ENCODE measurements at regions not wholly inside any gene's neighbourhood (a gene's known extent, or its start where the extent isn't known, plus 50 kb on each side); places are given as distances from the start of the nearest gene placed in this dataset.

GRCh38 chr16:61344791-61345190 lies 691.4 kb downstream of the CDH8 start:
- no peaks in the 10 kb centered on the region for H3K36me3 ChIP-seq (ENCODE audit: low read depth)
- TF ChIP-seq CTCF (IDR thresholded peaks at IDR 0.05) = no peak

GRCh38 chr16:61332461-61332860 lies 703.8 kb downstream of the CDH8 start:
- no peaks in the 10 kb centered on the region for H3K36me3 ChIP-seq (ENCODE audit: low read depth)
- intact Hi-C loops (cut with DNase I, micrococcal nuclease) = no loop called here
- H3K9me3 ChIP-seq = no peaks in the 10 kb centered on the region
- no peaks in the 10 kb centered on the region for H3K4me1 ChIP-seq (ENCODE audit: low read depth)
- TF ChIP-seq CTCF (IDR thresholded peaks at IDR 0.05) = no peak
- no peak overlapping the region for H3K4me3 ChIP-seq
- DNase-seq (no peak), ATAC-seq (no peak)

More at GRCh38 chr16:61344791-61345190, 691.4 kb downstream of the CDH8 start:
- no peaks in the 10 kb centered on the region for H3K9me3 ChIP-seq
- H3K4me3 ChIP-seq = no peak overlapping the region
- intact Hi-C loops (cut with DNase I, micrococcal nuclease) = no loop called here
- no peaks in the 10 kb centered on the region for H3K4me1 ChIP-seq (ENCODE audit: low read depth)
- DNase-seq (no peak), ATAC-seq (no peak)

GRCh38 chr16:61324044-61324443 lies 712.2 kb downstream of the CDH8 start:
- TF ChIP-seq CTCF (IDR thresholded peaks at IDR 0.05) = no peak
- ATAC-seq (no peak), DNase-seq (no peak)

GRCh38 chr16:61323456-61323855 lies 712.8 kb downstream of the CDH8 start:
- Histone ChIP-seq H3K9me3 (no peaks in the 10 kb centered on the region), H3K4me1 (ENCODE audit: low read depth) (no peaks in the 10 kb centered on the region), H3K36me3 (ENCODE audit: low read depth) (no peaks in the 10 kb centered on the region), H3K4me3 (no peak overlapping the region)
- no peak for ATAC-seq
- no peak for TF ChIP-seq CTCF (IDR thresholded peaks at IDR 0.05)
- no peak for DNase-seq
- intact Hi-C loops (cut with DNase I, micrococcal nuclease) = no loop called here

More at GRCh38 chr16:61324044-61324443, 712.2 kb downstream of the CDH8 start:
- Histone ChIP-seq H3K4me1 (ENCODE audit: low read depth) (no peaks in the 10 kb centered on the region), H3K36me3 (ENCODE audit: low read depth) (no peaks in the 10 kb centered on the region), H3K4me3 (no peak overlapping the region), H3K9me3 (no peaks in the 10 kb centered on the region)
- intact Hi-C loops (cut with DNase I, micrococcal nuclease) = no loop called here

- TF ChIP-seq CTCF (IDR thresholded peaks at IDR 0.05) = no peak
- Histone ChIP-seq H3K36me3 (ENCODE audit: low read depth) (no peaks in the 10 kb centered on the region), H3K4me3 (no peak overlapping the region), H3K9me3 (peaks cover 3% of the 10 kb centered on the region), H3K4me1 (ENCODE audit: low read depth) (no peaks in the 10 kb centered on the region)
- ATAC-seq (no peak), DNase-seq (no peak)
- intact Hi-C loops (cut with DNase I, micrococcal nuclease) = no loop called here
Measured at GRCh38 chr16:61320791-61321190, 715.4 kb downstream of the CDH8 start.

GRCh38 chr16:61313931-61314330 lies 722.3 kb downstream of the CDH8 start:
- no peak for ATAC-seq
- DNase-seq = no peak
- Histone ChIP-seq H3K4me3 (no peak overlapping the region), H3K9me3 (peaks cover 8% of the 10 kb centered on the region), H3K4me1 (ENCODE audit: low read depth) (no peaks in the 10 kb centered on the region), H3K36me3 (ENCODE audit: low read depth) (no peaks in the 10 kb centered on the region)
- intact Hi-C loops (cut with DNase I, micrococcal nuclease) = no loop called here
- TF ChIP-seq CTCF (IDR thresholded peaks at IDR 0.05) = no peak

All from mucosa of descending colon (tissue), 3 donors.